Neuronal stem cell (in vitro differentiated cells): ENCODE measurements at regions not wholly inside any gene's neighbourhood (a gene's known extent, or its start where the extent isn't known, plus 50 kb on each side); places are given as distances from the start of the nearest gene placed in this dataset.

ENCODE experiments used
- DNase-seq: peaks from one replicate; pipeline ENCODE4 v3.0.0-alpha.2; 2013; ENCODE audit warnings: low spot score
- H2AFZ ChIP-seq: one replicate; pipeline ENCODE4 v1.6.1; 2013; ENCODE audit warnings: mild to moderate bottlenecking, low read length, inconsistent platforms
- H2AK5ac ChIP-seq: 2 replicates; pipeline ENCODE4 v1.6.1; 2013; ENCODE audit warnings: low read depth, mild to moderate bottlenecking, inconsistent platforms, low read length, moderate library complexity, mixed read lengths
- H2BK120ac ChIP-seq: 2 replicates; pipeline ENCODE4 v1.6.1; 2013; ENCODE audit warnings: low read depth, mild to moderate bottlenecking, inconsistent platforms, low read length, moderate library complexity, mixed read lengths
- H2BK12ac ChIP-seq: one replicate; pipeline ENCODE4 v1.6.1; 2013; ENCODE audit warnings: low read length, inconsistent platforms
- H2BK15ac ChIP-seq: 2 replicates; pipeline ENCODE4 v1.6.1; 2013; ENCODE audit warnings: mild to moderate bottlenecking, low read length, inconsistent platforms, mixed read lengths
- H2BK5ac ChIP-seq: one replicate; pipeline ENCODE4 v1.6.1; 2013; ENCODE audit warnings: inconsistent platforms, mild to moderate bottlenecking, low read length, moderate library complexity
- H3K14ac ChIP-seq: one replicate; pipeline ENCODE4 v1.6.1; 2013; ENCODE audit warnings: low read length, inconsistent platforms
- H3K18ac ChIP-seq: 2 replicates; pipeline ENCODE4 v1.6.1; 2013; ENCODE audit warnings: low read length, inconsistent platforms
- H3K23ac ChIP-seq: 2 replicates; pipeline ENCODE4 v1.6.1; 2013; ENCODE audit warnings: low read depth, mild to moderate bottlenecking, mixed read lengths, low read length, inconsistent platforms; ENCODE audit not compliant: poor library complexity
- H3K27ac ChIP-seq: replicated peaks from 3 replicates; pipeline ENCODE4 v1.5.1; 2013; ENCODE audit warnings: low read length, inconsistent platforms
- H3K27me3 ChIP-seq, 3 experiments: 2 replicates each; pipeline ENCODE4 v1.6.1; 2013; ENCODE audit warnings: low read length in 3 of 3, mild to moderate bottlenecking in 2 of 3, inconsistent platforms in 1 of 3, low read depth in 1 of 3, mixed read lengths in 1 of 3, moderate library complexity in 1 of 3; ENCODE audit not compliant: control insufficient read depth in 3 of 3, insufficient read depth in 3 of 3
- H3K36me3 ChIP-seq, 2 donors: replicated peaks in 1 of 2; 2 replicates each; pipeline ENCODE4 v1.6.1; 2013; ENCODE audit warnings: low read length in 2 of 2; ENCODE audit not compliant: control insufficient read depth in 2 of 2, insufficient read depth in 2 of 2
- H3K4ac ChIP-seq: 2 replicates; pipeline ENCODE4 v1.6.1; 2013; ENCODE audit warnings: inconsistent platforms, mild to moderate bottlenecking, low read length, moderate library complexity
- H3K4me1 ChIP-seq, 2 donors: 1 replicate in 1 of 2; 2 replicates in 1 of 2; pipeline ENCODE4 v1.6.1; 2013; ENCODE audit warnings: low read length in 2 of 2, low read depth in 1 of 2; ENCODE audit not compliant: control insufficient read depth in 2 of 2, insufficient read depth in 1 of 2
- H3K4me2 ChIP-seq: one replicate; pipeline ENCODE4 v1.6.1; 2013; ENCODE audit warnings: mild to moderate bottlenecking, low read length, inconsistent platforms; ENCODE audit not compliant: insufficient read depth, poor library complexity, severe bottlenecking
- H3K4me3 ChIP-seq, 2 donors: 2 replicates each; pipeline ENCODE4 v1.5.1; 2013; ENCODE audit warnings: low read length in 2 of 2, mild to moderate bottlenecking in 2 of 2, inconsistent platforms in 1 of 2, moderate library complexity in 1 of 2
- H3K79me1 ChIP-seq: one replicate; pipeline ENCODE4 v1.6.1; 2013; ENCODE audit warnings: low read depth, mild to moderate bottlenecking, inconsistent platforms, low read length, moderate library complexity
- H3K9ac ChIP-seq: one replicate; pipeline ENCODE4 v1.6.1; 2013; ENCODE audit warnings: mild to moderate bottlenecking, low read depth, low read length, inconsistent platforms; ENCODE audit not compliant: poor library complexity
- H3K9me3 ChIP-seq, 2 donors: replicated peaks in 1 of 2; 2 replicates each; pipeline versions ENCODE3 to v1.6.1; 2013; ENCODE audit warnings: low read length in 2 of 2, mild to moderate bottlenecking in 2 of 2, inconsistent platforms in 1 of 2, low read depth in 1 of 2, mixed read lengths in 1 of 2, moderate library complexity in 1 of 2; ENCODE audit not compliant: control insufficient read depth in 2 of 2, insufficient read depth in 1 of 2
- H4K8ac ChIP-seq: one replicate; pipeline ENCODE4 v1.6.1; 2013; ENCODE audit warnings: low read depth, mild to moderate bottlenecking, inconsistent platforms, low read length, moderate library complexity
- H4K91ac ChIP-seq: one replicate; pipeline ENCODE4 v1.6.1; 2013; ENCODE audit warnings: low read length, low read depth, mild to moderate bottlenecking, inconsistent platforms; ENCODE audit not compliant: poor library complexity
- WGBS, 2 donors: extraction: QIAGEN DNeasy Blood & Tissue Kit; methylation state at CpG; one replicate each; pipeline ENCODE4 v1.1.7; 2013; ENCODE audit warnings: missing lambda C conversion rate in 2 of 2, mixed read lengths in 1 of 2; ENCODE audit not compliant: insufficient read length in 2 of 2, insufficient replicate concordance in 1 of 2; ENCODE audit errors: extremely low coverage in 2 of 2; 5-methylcytosine and 5-hydroxymethylcytosine counted together

DNA sequence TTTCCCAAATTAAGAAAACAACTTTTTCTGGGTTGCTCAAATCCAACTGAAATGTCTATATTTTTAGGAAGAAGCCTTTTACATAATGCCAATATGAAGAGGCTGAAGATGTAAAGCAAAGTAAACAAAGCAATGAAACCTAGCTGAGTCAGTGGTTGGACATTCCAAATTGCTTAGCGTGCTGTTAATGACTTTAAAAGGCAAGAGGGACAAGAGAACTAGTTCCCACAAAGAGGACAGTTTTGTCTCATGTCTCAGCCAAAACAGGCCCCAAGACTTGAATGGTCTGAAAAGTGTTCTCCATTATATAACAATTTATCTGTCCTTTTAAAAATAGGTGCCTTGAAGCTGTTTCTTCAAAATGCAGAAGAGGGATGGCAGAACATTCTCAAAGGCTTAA lies 407.0 kb downstream of the ENC1 start:
- H3K4me1 ChIP-seq, result peaks cover 6 to 11% of the 10 kb centered on the region in 2 donors
- H3K79me1 ChIP-seq, result no peaks in the 10 kb centered on the region
- no peak overlapping the region for H3K23ac ChIP-seq
- no peak overlapping the region for H3K4ac ChIP-seq
- H2AFZ ChIP-seq, result no peak overlapping the region
- H3K27me3 ChIP-seq, result no peaks in the 10 kb centered on the region
- H4K8ac ChIP-seq, result no peak overlapping the region
- WGBS, 2 donors, result no CpG with 5 or more reads among the region's 1 CpG
- H3K9me3 ChIP-seq, result no peaks in the 10 kb centered on the region
- no peak overlapping the region for H3K27ac ChIP-seq
- no peak overlapping the region for H3K18ac ChIP-seq
- no peak overlapping the region for H3K4me2 ChIP-seq
- no peak overlapping the region for H3K14ac ChIP-seq
- no peak overlapping the region for H3K9ac ChIP-seq
- no peak overlapping the region for H2BK120ac ChIP-seq
- H2AK5ac ChIP-seq, result no peak overlapping the region
- H2BK12ac ChIP-seq, result no peak overlapping the region
- no peak overlapping the region for H4K91ac ChIP-seq
- no peak overlapping the region for H2BK5ac ChIP-seq
- H3K36me3 ChIP-seq, result no peaks in the 10 kb centered on the region
- H2BK15ac ChIP-seq, result no peak overlapping the region
- no peak for DNase-seq
- H3K4me3 ChIP-seq, result no peak overlapping the region

DNA sequence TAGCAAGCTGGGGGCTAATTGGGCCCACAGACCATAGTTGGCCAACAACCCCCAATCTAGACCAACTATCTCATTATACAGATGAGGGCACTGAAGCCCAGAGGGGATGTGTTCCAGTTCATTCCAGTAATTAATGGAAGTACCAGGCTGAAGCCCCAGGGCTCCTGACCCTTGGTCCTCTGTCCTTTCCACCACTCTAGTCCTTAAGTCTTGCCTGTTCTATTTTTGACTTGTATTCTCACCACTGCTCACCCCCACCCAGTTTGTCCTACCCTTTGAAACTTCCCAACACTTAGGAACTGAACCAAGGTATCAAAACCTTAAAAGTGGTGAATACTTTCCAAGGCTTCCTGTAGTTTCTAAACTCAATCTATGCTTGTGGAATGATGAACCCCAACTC lies 407.4 kb downstream of the ENC1 start:
- Histone ChIP-seq H3K4me1 (peaks cover 6 to 11% of the 10 kb centered on the region in 2 donors), H3K4me2 (no peak overlapping the region), H4K8ac (no peak overlapping the region), H3K27me3 (no peaks in the 10 kb centered on the region), H3K9ac (no peak overlapping the region), H3K79me1 (no peaks in the 10 kb centered on the region), H3K36me3 (no peaks in the 10 kb centered on the region), H3K23ac (no peak overlapping the region), H3K18ac (no peak overlapping the region), H2AK5ac (no peak overlapping the region), H3K4ac (no peak overlapping the region), H2BK5ac (no peak overlapping the region), H3K9me3 (no peaks in the 10 kb centered on the region), H4K91ac (no peak overlapping the region), H2BK12ac (no peak overlapping the region), H2AFZ (no peak overlapping the region), H3K4me3 (no peak overlapping the region), H3K27ac (no peak overlapping the region), H3K14ac (no peak overlapping the region), H2BK15ac (no peak overlapping the region), H2BK120ac (no peak overlapping the region)
- no peak for DNase-seq

DNA sequence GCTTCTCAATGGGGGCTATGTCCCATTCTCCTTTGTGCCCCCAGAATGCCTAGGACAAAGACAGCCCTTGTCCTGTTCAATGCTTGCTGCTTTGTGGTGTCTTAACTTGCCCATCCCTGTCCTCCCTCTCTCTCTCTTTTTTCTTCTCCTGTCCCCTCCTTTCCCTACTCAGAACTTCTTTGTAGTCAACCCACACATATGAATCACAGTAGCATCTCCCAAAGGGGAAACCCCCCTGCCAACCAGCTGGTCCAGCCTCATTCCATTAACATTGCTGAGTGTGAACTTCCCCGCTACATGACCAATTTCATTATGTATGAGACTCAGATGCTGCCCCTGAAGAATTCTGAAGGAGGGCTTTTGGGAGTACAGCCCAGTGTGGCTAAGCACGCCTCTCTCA lies 408.3 kb downstream of the ENC1 start:
- DNase-seq, result no peak
- Histone ChIP-seq H2BK5ac (no peak overlapping the region), H3K4me3 (no peak overlapping the region), H2AFZ (peak overlapping the region; percentile 59), H3K14ac (no peak overlapping the region), H3K36me3 (no peaks in the 10 kb centered on the region), H3K4ac (no peak overlapping the region), H3K9ac (no peak overlapping the region), H2BK12ac (no peak overlapping the region), H3K18ac (no peak overlapping the region), H2BK120ac (no peak overlapping the region), H3K9me3 (no peaks in the 10 kb centered on the region), H3K27me3 (no peaks in the 10 kb centered on the region), H3K27ac (peak overlapping the region; percentile 17), H4K8ac (no peak overlapping the region), H3K23ac (no peak overlapping the region), H2BK15ac (no peak overlapping the region), H4K91ac (no peak overlapping the region), H3K4me1 (peaks cover 6 to 11% of the 10 kb centered on the region in 2 donors), H2AK5ac (no peak overlapping the region), H3K4me2 (no peak overlapping the region), H3K79me1 (no peaks in the 10 kb centered on the region)
- WGBS, 2 donors, result no CpG with 5 or more reads among the region's 2 CpGs

DNA sequence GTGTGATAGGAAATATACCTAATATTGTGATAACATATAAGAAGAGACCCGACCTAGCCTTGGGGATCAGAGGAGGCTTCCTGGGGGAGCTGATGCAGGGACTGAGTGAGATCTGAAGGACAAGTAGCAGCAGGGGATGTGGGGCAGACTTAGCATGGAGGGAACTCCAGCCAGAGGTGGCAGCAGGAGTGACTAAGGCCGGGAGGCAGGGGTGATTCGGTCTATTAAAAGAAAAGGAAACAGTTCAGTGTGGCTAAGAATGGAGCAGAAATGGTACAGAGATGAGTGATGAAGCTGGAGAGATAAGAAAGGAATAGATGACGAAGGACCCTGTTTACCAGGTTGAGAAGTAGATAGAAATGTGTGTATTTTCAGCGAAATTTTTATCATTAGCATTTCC lies 408.8 kb downstream of the ENC1 start:
- H4K91ac ChIP-seq, result no peak overlapping the region
- no peak overlapping the region for H3K4me3 ChIP-seq
- no peak for DNase-seq
- no peaks in the 10 kb centered on the region for H3K79me1 ChIP-seq
- peak overlapping the region; percentile 45 for H2AFZ ChIP-seq
- H3K27ac ChIP-seq, result peak overlapping the region; percentile 6
- H3K4ac ChIP-seq, result no peak overlapping the region
- H2BK15ac ChIP-seq, result no peak overlapping the region
- no peak overlapping the region for H3K23ac ChIP-seq
- H3K18ac ChIP-seq, result no peak overlapping the region
- H2BK12ac ChIP-seq, result no peak overlapping the region
- H2AK5ac ChIP-seq, result no peak overlapping the region
- WGBS, 2 donors, result no CpG with 5 or more reads among the region's 5 CpGs
- H3K4me1 ChIP-seq, result peaks cover 6 to 11% of the 10 kb centered on the region in 2 donors
- no peaks in the 10 kb centered on the region for H3K9me3 ChIP-seq
- H2BK5ac ChIP-seq, result no peak overlapping the region
- no peak overlapping the region for H3K14ac ChIP-seq
- no peaks in the 10 kb centered on the region for H3K27me3 ChIP-seq
- no peak overlapping the region for H2BK120ac ChIP-seq
- H4K8ac ChIP-seq, result no peak overlapping the region
- H3K9ac ChIP-seq, result no peak overlapping the region
- H3K36me3 ChIP-seq, result no peaks in the 10 kb centered on the region
- no peak overlapping the region for H3K4me2 ChIP-seq
